SHP77 (cell line): ENCODE measurements at regions not wholly inside any gene's neighbourhood (a gene's known extent, or its start where the extent isn't known, plus 50 kb on each side); places are given as distances from the start of the nearest gene placed in this dataset.
A peak's percentile ranks its signal among the peaks of the same experiment; 100 is the strongest.
"Not testable (repeated sequence)": the region's sequence is repeated elsewhere in the genome, so short reads cannot be mapped to it uniquely, and the experiment has no call there.

Experiments
- DNase-seq, 2 experiments: peaks; one replicate each; lab custom pipeline; 2025; lab: John Stamatoyannopoulos, UW

DNA sequence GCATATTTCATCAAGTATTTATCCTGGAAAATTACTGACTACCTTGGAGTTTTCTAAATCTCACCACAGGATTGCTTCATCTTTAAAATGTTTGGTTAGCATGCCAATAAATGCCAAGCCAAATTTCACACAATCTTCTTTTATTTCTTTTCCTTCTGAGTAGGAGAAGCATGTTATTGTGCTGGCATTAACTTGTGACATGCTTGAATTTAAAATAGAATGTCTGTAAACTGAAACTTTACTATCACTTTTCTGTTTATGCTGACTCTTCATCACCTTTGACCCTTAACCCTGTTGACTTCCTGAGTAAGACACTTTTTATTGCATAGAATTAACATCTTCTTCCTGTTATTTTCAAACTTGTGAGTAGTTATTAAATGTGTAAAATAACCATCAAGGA, 56.2 kb upstream of the LRRTM4 start:
- no peak for DNase-seq

- DNase-seq, result no peak
Measured at GRCh38 chr2:77579076-77579769, 57.0 kb upstream of the LRRTM4 start.

DNA sequence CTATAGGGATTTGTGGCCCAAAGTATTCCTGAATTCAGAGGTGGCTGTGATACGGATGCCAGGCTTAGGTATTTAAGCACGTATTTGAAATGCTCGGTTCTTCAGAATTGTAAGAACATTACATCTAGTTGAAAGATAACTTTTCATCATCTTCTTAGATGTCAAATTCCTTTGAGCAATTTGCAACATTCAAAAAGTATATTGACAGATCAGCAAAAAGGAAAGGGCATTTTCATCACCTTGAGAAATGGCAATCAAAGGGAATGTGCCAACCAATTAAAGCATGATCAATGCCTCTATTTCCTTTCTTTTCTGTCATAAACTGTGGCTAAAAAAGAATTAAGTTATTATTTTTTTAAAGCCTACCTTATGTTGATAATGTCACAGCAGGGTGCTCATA, 66.3 kb upstream of the LRRTM4 start:
- no peak for DNase-seq

GRCh38 chr2:77590298-77590917, 68.2 kb upstream of the LRRTM4 start:
- DNase-seq, result no peak

GRCh38 chr2:77592955-77593354, 70.8 kb upstream of the LRRTM4 start:
- not testable (repeated sequence) for DNase-seq

DNA sequence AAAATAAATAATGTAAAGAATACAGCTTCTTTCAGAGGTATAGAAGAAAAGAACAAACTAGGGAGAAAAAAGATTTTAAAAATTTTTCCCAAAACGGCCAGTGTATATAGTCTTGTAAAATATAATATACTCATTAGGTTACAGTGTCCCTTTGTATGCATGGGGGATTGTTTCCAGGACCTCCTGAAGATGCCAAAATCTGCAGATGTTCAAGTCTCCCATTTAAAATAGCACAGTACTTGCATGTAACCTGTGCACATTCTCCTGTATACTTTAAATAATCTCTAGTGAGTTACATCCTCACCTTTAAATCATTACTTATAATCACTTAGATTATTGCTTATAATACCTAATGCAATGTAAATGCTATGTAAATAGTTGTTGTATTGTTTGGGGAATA, 80.6 kb upstream of the LRRTM4 start:
- no peak for DNase-seq

DNA sequence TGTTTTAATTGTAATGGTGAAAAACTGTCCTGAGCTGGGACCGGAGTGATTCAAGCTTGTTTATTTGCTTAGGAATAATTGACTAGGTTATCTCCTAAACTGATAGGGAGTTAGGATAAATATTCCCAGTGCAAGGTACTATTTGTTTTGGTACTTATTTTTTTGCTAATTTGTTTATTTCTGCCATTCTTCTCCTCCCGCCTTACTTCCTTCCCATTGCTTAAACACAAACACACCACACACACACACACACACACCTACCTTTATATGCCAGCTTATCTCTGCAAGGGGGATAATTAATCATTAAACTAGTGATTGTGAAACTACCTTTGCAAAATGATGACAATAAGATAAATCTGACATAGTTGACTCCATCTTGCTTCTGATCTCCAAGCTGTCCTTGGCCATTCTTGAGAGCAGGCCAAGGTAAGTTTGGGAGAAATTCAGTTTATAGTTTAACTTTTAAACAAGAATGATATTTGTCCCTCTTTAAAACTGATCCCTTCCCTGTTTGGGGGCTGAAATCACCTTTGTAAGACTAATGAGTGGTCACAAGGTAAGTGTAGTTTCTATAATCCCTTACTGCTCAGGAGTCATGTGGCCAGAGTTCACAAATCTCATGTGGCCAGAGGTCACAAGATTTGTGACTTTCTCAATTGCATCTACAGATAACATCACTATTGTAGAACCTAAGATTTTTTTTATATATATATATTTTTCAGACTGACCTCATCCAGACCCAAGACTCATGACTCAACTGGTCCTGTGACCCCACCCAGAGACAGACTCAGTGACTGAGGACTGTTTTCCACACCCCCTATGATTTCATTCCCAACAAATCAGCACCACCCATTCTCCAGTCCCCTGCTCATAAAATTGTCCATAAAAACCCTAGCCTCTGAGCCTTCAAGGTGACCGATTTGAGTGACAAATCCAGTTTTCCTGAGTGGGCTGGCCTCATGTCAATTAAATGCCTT, 83.1 kb upstream of the LRRTM4 start:
- no peak for DNase-seq

- DNase-seq, result no peak
Measured at GRCh38 chr2:77608510-77608909, 86.3 kb upstream of the LRRTM4 start.

GRCh38 chr2:77629539-77629938, 107.4 kb upstream of the LRRTM4 start:
- no peak for DNase-seq

DNA sequence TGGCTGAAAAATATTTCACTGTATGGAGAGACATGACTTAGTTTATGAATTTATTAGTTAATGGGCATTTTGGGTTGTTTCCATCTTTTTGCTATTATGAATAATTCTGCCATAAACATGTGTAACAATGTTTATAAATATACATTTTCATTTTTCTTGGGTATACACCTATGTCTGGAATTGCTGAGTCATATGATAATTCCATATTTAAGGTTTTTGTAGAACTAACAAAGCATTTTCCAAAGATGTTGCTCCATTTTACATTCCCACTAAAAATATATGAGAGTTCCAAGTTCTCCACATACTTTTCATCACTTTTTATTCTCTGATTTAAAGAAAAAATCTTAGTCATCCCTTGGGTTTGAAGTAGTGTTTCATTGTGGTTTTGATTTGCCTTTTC, 108.8 kb upstream of the LRRTM4 start:
- no peak for DNase-seq

DNA sequence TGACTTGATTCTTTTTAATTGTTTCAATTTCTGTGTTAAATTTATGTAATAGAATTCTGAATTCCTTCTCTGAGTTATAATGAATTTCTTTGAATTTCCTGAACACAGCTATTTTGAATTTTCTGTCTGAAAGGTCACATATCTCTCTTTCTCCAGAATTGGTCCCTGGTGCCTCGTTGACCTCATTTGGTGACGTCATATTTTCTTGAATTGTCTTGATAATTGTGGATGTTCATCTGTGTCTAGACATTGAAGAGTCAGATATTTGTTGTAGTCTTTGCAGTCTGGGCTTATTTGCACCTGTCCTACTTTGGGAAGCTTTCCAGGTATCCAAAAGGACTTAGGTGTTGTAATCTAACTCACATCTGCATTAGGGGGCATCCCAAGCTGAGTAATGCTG, 111.4 kb upstream of the LRRTM4 start:
- DNase-seq, result no peak

DNA sequence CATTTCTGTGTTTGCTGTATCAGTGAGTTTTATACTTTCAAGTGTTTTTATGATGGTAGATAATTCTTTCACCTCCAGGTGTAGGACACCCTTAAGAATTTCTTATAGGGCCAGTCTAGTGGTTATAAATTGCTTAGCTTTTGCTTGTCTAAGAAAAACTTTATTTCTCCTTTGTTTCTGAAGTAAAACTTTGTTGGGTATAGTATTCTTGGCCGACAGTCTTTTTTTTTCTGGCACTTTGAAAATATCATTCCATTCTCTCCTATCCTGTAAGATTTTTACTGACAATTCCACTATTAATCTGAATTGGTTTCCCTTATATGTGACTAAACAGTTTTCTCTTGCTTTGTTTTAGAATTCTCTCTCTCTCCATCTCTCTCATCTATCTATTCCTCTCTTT, 118.7 kb upstream of the LRRTM4 start:
- DNase-seq, result no peak

DNA sequence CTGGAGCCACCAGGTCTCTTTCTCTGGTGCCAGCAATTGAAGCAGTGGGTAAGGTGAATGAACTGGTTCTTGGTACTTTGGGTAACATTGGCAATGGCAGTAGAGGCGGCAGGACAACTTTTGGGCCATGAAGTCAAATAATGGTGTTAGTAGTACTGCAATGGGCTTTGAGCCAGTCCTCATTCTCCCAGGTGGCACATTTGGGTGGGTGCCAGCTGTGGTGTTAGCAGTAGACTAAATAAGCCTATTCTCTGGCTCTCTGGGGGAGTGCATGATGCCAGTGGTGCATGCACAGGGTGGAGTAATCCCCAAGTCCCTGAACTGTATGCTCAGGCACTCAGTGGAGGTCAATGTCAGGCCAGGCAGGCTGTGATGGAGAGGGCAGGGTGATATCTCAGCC, 120.2 kb upstream of the LRRTM4 start:
- no peak for DNase-seq

DNA sequence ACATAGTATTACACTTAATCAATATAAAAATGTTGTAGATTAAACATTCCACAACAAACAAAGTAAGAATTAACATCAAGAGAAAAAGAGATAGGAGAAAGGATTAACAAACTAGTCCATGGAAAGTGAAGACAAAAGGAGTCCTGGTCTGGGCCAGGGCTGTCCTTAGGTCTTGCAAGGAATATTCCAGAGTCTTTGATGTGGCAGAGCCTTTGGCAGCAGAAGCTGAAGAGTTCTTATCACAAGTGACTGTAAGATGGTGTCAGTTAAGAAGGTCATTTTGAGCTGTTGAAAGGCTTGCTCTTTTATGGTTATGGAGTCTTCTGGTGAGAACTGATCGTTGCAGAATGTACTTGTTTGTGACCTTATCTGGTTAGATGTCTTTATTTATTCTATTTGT, 127.7 kb upstream of the LRRTM4 start:
- DNase-seq, result no peak

DNA sequence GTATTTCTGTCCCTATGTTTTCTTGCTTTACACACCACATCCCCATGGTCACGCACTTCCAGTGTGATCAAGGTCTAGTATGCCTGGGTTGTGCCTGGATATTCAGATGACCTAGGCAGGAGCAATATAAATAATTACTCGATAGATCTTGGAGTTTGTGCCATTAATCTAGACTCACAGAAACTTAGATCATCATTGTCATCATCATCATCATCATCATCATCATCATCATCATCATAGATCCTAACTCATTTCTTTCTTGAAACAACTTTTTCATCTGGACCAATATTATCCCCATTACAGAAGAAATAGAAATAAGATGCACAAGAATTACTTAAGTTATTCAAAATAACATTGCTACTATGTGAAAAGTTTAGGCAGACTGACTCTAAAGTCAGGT, 130.3 kb upstream of the LRRTM4 start:
- no peak for DNase-seq

DNA sequence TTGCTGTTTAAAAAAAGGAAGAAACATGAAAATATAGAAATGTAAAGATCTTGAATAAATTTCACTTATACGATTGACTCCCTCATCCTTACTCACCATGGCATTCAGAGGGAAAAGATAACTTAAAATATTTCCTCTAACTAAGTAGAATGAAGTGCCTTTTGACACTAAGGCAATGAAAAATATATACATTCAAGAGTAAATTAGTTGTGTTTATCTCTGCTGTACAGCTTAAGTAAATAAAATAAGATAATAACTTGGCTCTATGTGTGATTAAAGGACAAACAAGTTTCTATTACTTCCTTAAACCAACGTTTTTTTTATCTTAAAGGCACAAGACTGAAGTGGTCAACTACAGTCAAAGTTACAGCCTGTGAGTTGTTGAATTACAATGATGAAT, 142.3 kb upstream of the LRRTM4 start:
- no peak for DNase-seq

GRCh38 chr2:77666251-77666980, 144.2 kb upstream of the LRRTM4 start:
- peak in 1 of 2 experiments; percentile 10 for DNase-seq

DNA sequence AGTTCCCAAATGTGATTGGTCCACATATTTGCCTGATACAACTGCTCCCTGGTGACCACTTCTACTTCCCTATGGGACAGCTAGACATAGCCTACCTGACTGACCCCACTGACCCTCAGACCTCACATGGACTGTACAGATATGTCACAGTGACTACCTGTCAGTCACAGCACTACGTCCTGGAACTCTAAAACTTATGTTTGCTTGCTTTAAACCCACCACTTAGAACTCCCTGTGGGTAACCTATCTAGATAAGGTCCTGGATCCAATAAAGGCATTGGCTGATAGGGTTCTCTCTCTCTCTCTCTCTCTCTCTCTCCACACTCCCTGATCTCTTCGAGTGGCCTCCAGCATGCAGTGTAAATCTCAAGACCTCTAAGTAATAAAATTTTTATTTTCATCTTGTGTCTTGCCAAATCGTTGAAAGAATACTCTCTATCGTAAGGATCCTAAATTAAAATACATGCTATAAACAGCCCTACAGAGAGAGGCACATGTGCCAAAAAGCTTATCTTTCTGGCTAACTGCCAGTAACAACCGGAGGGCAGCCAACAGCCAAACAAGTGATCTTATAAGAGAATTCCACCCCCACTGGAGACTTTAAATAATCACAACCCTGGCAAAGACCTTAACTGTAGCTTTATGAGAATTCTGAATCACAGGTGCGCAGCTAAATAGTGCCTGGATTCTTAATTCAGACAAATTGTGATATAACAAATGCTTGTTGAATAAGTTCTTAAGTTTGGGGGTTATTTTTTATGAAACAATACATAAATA, 162.6 kb upstream of the LRRTM4 start:
- not testable (repeated sequence) for DNase-seq

DNA sequence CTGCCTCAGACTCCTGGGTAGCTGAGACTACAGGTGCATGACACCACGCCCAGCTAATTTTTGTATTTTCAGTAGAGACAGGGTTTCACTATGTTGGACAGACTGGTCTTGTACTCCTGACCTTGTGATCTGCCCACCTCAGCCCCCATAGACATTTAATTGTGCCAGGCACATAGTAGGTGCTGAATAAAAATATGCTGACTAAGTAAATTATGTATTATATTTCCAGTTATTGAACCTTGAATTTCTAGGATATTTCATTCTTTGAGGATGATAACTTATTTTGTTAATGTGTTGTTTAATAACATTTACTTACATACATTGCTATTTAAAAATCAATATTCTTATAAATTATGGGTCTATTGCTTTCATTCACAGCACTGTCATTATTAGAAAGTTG, 190.4 kb upstream of the LRRTM4 start:
- DNase-seq, result no peak

DNA sequence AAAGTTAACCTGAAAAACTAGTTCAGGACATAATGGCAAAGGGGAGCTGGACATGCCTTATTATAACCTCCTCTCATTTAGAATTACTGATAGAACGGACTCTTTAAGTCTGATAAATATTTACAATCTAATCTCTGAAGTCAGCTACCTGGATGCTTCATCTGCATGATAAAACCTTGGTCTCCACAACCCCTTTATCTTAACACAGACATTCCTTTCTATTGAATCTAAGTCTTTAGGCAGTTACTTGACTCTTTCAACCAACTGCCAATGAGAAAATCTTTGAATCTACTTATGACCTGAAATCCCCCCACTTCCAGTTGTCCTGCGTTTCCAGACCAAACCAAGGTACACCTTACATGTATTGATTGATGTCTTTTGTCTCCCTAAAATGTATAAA, 191.2 kb upstream of the LRRTM4 start:
- no peak for DNase-seq

- no peak for DNase-seq
Measured at GRCh38 chr2:77720115-77720514, 197.9 kb upstream of the LRRTM4 start.
